ENCODE measurements at regions not wholly inside any gene's neighbourhood (a gene's known extent, or its start where the extent isn't known, plus 50 kb on each side); places are given as distances from the start of the nearest gene placed in this dataset.

- POLR2A ChIA-PET: no interaction called here
- Histone ChIP-seq H3K9me2 (no peaks in the 10 kb centered on the region), H3K36me3 (replicated peaks in 1 of 2; ENCODE audit: control insufficient read depth in 1 of 2, insufficient read depth in 2 of 2, low read length in 1 of 2) (no peaks in the 10 kb centered on the region), H3F3A (replicated peaks; ENCODE audit: insufficient read depth) (no peaks in the 10 kb centered on the region), H3K9me3 (no peaks in the 10 kb centered on the region), H3K27ac (ENCODE audit: low read depth in 2 of 2, low read length in 1 of 2) (peak overlapping the region in 1 of 2 experiments; percentile 67; a peak in 1 of 4 replicates), H2AFZ (ENCODE audit: low read depth) (no peak overlapping the region), H3K4me3 (ENCODE audit: low read depth in 2 of 2, low read length in 1 of 2) (no peak overlapping the region), H3K79me2 (ENCODE audit: insufficient read depth) (no peaks in the 10 kb centered on the region), H4K20me1 (ENCODE audit: insufficient read depth) (no peaks in the 10 kb centered on the region), H3K9ac (no peak overlapping the region), H3K4me2 (no peak overlapping the region), H3K27me3 (ENCODE audit: insufficient read depth) (no peaks in the 10 kb centered on the region), H3K4me1 (ENCODE audit: control insufficient read depth in 1 of 2, insufficient read depth in 2 of 2, low read depth in 1 of 2, low read length in 1 of 2) (peaks cover 0 to 12% of the 10 kb centered on the region in 2 experiments; a peak in 2 of 4 replicates)
- 14% methylated on average over 1 of the region's 1 CpG for WGBS (ENCODE audit: low lambda C conversion rate)
- TF ChIP-seq FOXJ3 (CRISPR knock-in tag; IDR thresholded peaks at IDR 0.05): no peak
- TF ChIP-seq TEAD4 (IDR thresholded peaks at IDR 0.05; ENCODE audit: borderline replicate concordance, insufficient read depth): no peak
- no peak for TF ChIP-seq RAD21 (IDR thresholded peaks at IDR 0.05; ENCODE audit: low read length)
- TF ChIP-seq YY1 (IDR thresholded peaks at IDR 0.05; ENCODE audit: low read depth): no peak
- TF ChIP-seq, protein P1, sequence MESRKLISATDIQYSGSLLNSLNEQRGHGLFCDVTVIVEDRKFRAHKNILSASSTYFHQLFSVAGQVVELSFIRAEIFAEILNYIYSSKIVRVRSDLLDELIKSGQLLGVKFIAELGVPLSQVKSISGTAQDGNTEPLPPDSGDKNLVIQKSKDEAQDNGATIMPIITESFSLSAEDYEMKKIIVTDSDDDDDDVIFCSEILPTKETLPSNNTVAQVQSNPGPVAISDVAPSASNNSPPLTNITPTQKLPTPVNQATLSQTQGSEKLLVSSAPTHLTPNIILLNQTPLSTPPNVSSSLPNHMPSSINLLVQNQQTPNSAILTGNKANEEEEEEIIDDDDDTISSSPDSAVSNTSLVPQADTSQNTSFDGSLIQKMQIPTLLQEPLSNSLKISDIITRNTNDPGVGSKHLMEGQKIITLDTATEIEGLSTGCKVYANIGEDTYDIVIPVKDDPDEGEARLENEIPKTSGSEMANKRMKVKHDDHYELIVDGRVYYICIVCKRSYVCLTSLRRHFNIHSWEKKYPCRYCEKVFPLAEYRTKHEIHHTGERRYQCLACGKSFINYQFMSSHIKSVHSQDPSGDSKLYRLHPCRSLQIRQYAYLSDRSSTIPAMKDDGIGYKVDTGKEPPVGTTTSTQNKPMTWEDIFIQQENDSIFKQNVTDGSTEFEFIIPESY (IDR thresholded peaks at IDR 0.05; ENCODE audit: borderline replicate concordance, low read depth): no peak
- no peak for TF ChIP-seq RXRA (IDR thresholded peaks at IDR 0.05; ENCODE audit: borderline replicate concordance, low read depth)
- TF ChIP-seq IRF3 (IDR thresholded peaks at IDR 0.05; ENCODE audit: low read depth, low read length): no peak
- TF ChIP-seq, protein P2, sequence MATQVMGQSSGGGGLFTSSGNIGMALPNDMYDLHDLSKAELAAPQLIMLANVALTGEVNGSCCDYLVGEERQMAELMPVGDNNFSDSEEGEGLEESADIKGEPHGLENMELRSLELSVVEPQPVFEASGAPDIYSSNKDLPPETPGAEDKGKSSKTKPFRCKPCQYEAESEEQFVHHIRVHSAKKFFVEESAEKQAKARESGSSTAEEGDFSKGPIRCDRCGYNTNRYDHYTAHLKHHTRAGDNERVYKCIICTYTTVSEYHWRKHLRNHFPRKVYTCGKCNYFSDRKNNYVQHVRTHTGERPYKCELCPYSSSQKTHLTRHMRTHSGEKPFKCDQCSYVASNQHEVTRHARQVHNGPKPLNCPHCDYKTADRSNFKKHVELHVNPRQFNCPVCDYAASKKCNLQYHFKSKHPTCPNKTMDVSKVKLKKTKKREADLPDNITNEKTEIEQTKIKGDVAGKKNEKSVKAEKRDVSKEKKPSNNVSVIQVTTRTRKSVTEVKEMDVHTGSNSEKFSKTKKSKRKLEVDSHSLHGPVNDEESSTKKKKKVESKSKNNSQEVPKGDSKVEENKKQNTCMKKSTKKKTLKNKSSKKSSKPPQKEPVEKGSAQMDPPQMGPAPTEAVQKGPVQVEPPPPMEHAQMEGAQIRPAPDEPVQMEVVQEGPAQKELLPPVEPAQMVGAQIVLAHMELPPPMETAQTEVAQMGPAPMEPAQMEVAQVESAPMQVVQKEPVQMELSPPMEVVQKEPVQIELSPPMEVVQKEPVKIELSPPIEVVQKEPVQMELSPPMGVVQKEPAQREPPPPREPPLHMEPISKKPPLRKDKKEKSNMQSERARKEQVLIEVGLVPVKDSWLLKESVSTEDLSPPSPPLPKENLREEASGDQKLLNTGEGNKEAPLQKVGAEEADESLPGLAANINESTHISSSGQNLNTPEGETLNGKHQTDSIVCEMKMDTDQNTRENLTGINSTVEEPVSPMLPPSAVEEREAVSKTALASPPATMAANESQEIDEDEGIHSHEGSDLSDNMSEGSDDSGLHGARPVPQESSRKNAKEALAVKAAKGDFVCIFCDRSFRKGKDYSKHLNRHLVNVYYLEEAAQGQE (IDR thresholded peaks at IDR 0.05; ENCODE audit: low read depth, low read length): no peak
- no peak for TF ChIP-seq FOSL2 (IDR thresholded peaks at IDR 0.05; ENCODE audit: borderline replicate concordance, low read depth)
- no peak for TF ChIP-seq GABPA (IDR thresholded peaks at IDR 0.05; ENCODE audit: low read depth)
- TF ChIP-seq CHD2 (IDR thresholded peaks at IDR 0.05; ENCODE audit: low read length, partially characterized antibody): no peak
- no peak for TF ChIP-seq EZH2phosphoT487 (IDR thresholded peaks at IDR 0.05; ENCODE audit: borderline replicate concordance, low read depth)
- no peak for DNase-seq
- CTCF ChIA-PET: interaction anchor here (1.1 kb wide), 1 partner anchor 344 kb away, joined by 3 read pairs; no protein-coding TSS in a partner anchor
Observed at GRCh38 chr4:13142191-13142590, 341.9 kb downstream of the RAB28 start.
